ENCODE measurements at regions not wholly inside any gene's neighbourhood (a gene's known extent, or its start where the extent isn't known, plus 50 kb on each side); places are given as distances from the start of the nearest gene placed in this dataset.

DNA sequence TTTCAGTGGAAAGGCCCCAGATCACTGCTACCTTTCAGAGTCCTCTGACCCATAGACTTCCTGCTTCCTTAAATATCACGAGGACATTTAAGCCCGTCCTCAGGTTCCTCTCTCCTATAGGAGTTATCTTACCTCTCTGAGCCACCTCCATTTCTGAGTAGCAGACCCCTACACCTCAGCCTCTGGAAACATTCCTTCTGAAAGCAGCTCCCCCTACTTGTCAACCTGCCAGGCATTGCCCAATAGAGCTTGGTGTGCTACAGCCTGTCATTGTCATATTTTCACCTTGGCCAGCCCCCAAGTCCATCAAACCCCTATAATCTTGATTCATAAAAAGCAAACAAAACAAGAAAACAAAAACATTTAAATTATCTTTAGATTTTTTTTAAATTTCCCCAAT is 717.9 kb upstream of the SLC8A1 start:
- no peak for TF ChIP-seq POLR2AphosphoS5 (IDR thresholded peaks at IDR 0.05; ENCODE audit: low read depth, low read length)
- TF ChIP-seq REST (IDR thresholded peaks at IDR 0.05; ENCODE audit: insufficient read depth in 1 of 2, low read depth in 2 of 2, low read length in 2 of 2) = no peak
- no peak for TF ChIP-seq TAF1 (IDR thresholded peaks at IDR 0.05; ENCODE audit: borderline replicate concordance, insufficient read depth, low read length)
- TF ChIP-seq FOXP2 (optimal IDR thresholded peaks at IDR 0.05; ENCODE audit: borderline replicate concordance, extremely low read depth, extremely low read length, insufficient read depth) = no peak
- TF ChIP-seq SIN3A (IDR thresholded peaks at IDR 0.05; ENCODE audit: borderline replicate concordance, insufficient read depth, low read length) = no peak
